Transverse colon (tissue), 4 donors: ENCODE measurements at regions not wholly inside any gene's neighbourhood (a gene's known extent, or its start where the extent isn't known, plus 50 kb on each side); places are given as distances from the start of the nearest gene placed in this dataset.

Experiments used
- DNase-seq: peaks from one replicate; pipeline ENCODE4 v3.0.0-alpha.2; 2019
- H3K27ac ChIP-seq, 4 donors: fragments of 200-600 bp; sonication (generic); 2 replicates each; pipeline ENCODE4 v1.5.1; 2016 to 2018; ENCODE audit warnings: inconsistent platforms in 4 of 4
- H3K27me3 ChIP-seq: fragments of 200-600 bp; sonication (generic); 2 replicates; pipeline ENCODE4 v1.5.1; 2017; ENCODE audit warnings: inconsistent platforms
- H3K36me3 ChIP-seq, 4 donors: fragments of 200-600 bp; sonication (generic); 2 replicates each; pipeline ENCODE4 v1.5.1; 2017 to 2019; ENCODE audit warnings: inconsistent platforms in 4 of 4
- H3K4me1 ChIP-seq, 4 donors: fragments of 200-600 bp; sonication (generic); 2 replicates each; pipeline ENCODE4 v1.5.1; 2017 to 2020; ENCODE audit warnings: inconsistent platforms in 4 of 4
- H3K4me3 ChIP-seq, 4 donors: fragments of 200-600 bp; sonication (generic); 1 replicate in 1 of 4; 2 replicates in 3 of 4; pipeline versions ENCODE4 v1.5.1 to v1.6.1; 2017 to 2019; ENCODE audit warnings: inconsistent platforms in 4 of 4
- H3K9me3 ChIP-seq, 2 donors: fragments of 200-600 bp; sonication (generic); 2 replicates each; pipeline ENCODE4 v1.5.1; 2017 to 2019; ENCODE audit warnings: inconsistent platforms in 2 of 2
- CTCF ChIP-seq, 5 experiments: fragments of 200-600 bp in 3 of 5; fragments of 450-650 bp in 2 of 5; sonication (generic) in 3 of 5; IDR thresholded peaks; 1 replicate in 2 of 5; 2 replicates in 3 of 5; pipeline ENCODE4 v1.5.1; 2016 to 2017; ENCODE audit warnings: antibody characterized with exemption in 5 of 5, inconsistent platforms in 3 of 5, mild to moderate bottlenecking in 2 of 5, moderate library complexity in 1 of 5
- EP300 ChIP-seq: sonication (generic); formaldehyde crosslinking; IDR thresholded peaks from one replicate; pipeline ENCODE4 v1.6.1; 2017; ENCODE audit warnings: antibody characterized with exemption, low read depth
- POLR2A ChIP-seq: fragments of 450-650 bp; IDR thresholded peaks from one replicate; pipeline ENCODE4 v1.6.1; 2016; ENCODE audit warnings: antibody characterized with exemption, mild to moderate bottlenecking, moderate library complexity
- POLR2AphosphoS5 ChIP-seq, 3 donors: sonication (generic); formaldehyde crosslinking; IDR thresholded peaks; one replicate each; pipeline ENCODE4 v1.6.1; 2016; ENCODE audit warnings: antibody characterized with exemption in 3 of 3
- WGBS, 2 donors: methylation state at CpG; one replicate each; pipeline ENCODE4 v1.1.5; 2018; ENCODE audit warnings: low coverage in 1 of 2; 5-methylcytosine and 5-hydroxymethylcytosine counted together
- in situ Hi-C, 4 donors: fragments of 200-750 bp; cut with MboI; loops; one replicate each; pipeline versions ENCODE4 v1.15.0 to v1.15.1; 2017; ENCODE audit warnings: low sequenced_read_pairs in 3 of 4, low pct_ligation_motif_present in 1 of 4, low pct_unique_long_range_greater_than_20kb in 1 of 4
- intact Hi-C: fragments of 100-400 bp; cut with DNase I; formaldehyde crosslinking; loops from one replicate; pipeline ENCODE4 v1.15.1; 2023; ENCODE audit warnings: low total_unique reads

GRCh38 chr20:48102076-48102787 lies 317.0 kb upstream of the SULF2 start:
- Histone ChIP-seq H3K36me3 (no peaks in the 10 kb centered on the region), H3K4me1 (no peaks in the 10 kb centered on the region), H3K9me3 (no peaks in the 10 kb centered on the region), H3K27ac (no peak overlapping the region), H3K4me3 (no peak overlapping the region), H3K27me3 (no peaks in the 10 kb centered on the region)
- 87 to 88% methylated on average over 3 to 11 of the region's 11 CpGs for WGBS, 2 donors
- TF ChIP-seq POLR2AphosphoS5 (IDR thresholded peaks at IDR 0.05) (no peak), EP300 (no peak), POLR2A (no peak), CTCF (IDR thresholded peaks at IDR 0.05) (no peak)
- in situ Hi-C loops (no loop called here), intact Hi-C loops (no loop called here)
- no peak for DNase-seq

- intact Hi-C loops, result no loop called here
Measured at GRCh38 chr20:48100483-48100882, 315.2 kb upstream of the SULF2 start.

GRCh38 chr20:48098866-48099265 lies 313.6 kb upstream of the SULF2 start:
- Histone ChIP-seq H3K9me3 (no peaks in the 10 kb centered on the region), H3K4me3 (no peak overlapping the region), H3K27ac (no peak overlapping the region), H3K27me3 (no peaks in the 10 kb centered on the region), H3K36me3 (no peaks in the 10 kb centered on the region), H3K4me1 (no peaks in the 10 kb centered on the region)
- intact Hi-C loops, result no loop called here
- no peak for DNase-seq
- TF ChIP-seq POLR2AphosphoS5 (IDR thresholded peaks at IDR 0.05) (no peak), EP300 (no peak), POLR2A (no peak), CTCF (IDR thresholded peaks at IDR 0.05) (no peak)
- in situ Hi-C loops, result no loop called here
- 36 to 47% methylated on average over 4 of the region's 4 CpGs for WGBS, 2 donors

More at GRCh38 chr20:48100483-48100882, 315.2 kb upstream of the SULF2 start:
- H3K4me1 ChIP-seq, result no peaks in the 10 kb centered on the region
- TF ChIP-seq CTCF (IDR thresholded peaks at IDR 0.05) (no peak), EP300 (no peak), POLR2AphosphoS5 (IDR thresholded peaks at IDR 0.05) (no peak), POLR2A (no peak)
- DNase-seq, result no peak
- no peaks in the 10 kb centered on the region for H3K9me3 ChIP-seq
- 70 to 80% methylated on average over 1 to 3 of the region's 3 CpGs for WGBS, 2 donors
- in situ Hi-C loops, result no loop called here
- no peaks in the 10 kb centered on the region for H3K27me3 ChIP-seq
- no peaks in the 10 kb centered on the region for H3K36me3 ChIP-seq
- no peak overlapping the region for H3K27ac ChIP-seq
- H3K4me3 ChIP-seq, result no peak overlapping the region

GRCh38 chr20:48098099-48098498 lies 312.8 kb upstream of the SULF2 start:
- H3K27me3 ChIP-seq, result no peaks in the 10 kb centered on the region
- no peak for DNase-seq
- in situ Hi-C loops, result no loop called here
- no peak overlapping the region for H3K27ac ChIP-seq
- H3K4me1 ChIP-seq, result no peaks in the 10 kb centered on the region
- no peak overlapping the region for H3K4me3 ChIP-seq
- intact Hi-C loops, result no loop called here
- TF ChIP-seq POLR2A, result no peak
- TF ChIP-seq EP300, result no peak
- no peak for TF ChIP-seq CTCF (IDR thresholded peaks at IDR 0.05)
- no peak for TF ChIP-seq POLR2AphosphoS5 (IDR thresholded peaks at IDR 0.05)
- no peaks in the 10 kb centered on the region for H3K9me3 ChIP-seq
- H3K36me3 ChIP-seq, result no peaks in the 10 kb centered on the region
- 83% methylated on average over 2 of the region's 2 CpGs; no CpG with 5 or more reads in 1 of the 2 donors for WGBS, 2 donors
